GM06990 (cell line): ENCODE measurements at regions not wholly inside any gene's neighbourhood (a gene's known extent, or its start where the extent isn't known, plus 50 kb on each side); places are given as distances from the start of the nearest gene placed in this dataset.

Experiments used
- DNase-seq: peaks from one replicate; pipeline ENCODE4 v3.0.0-alpha.2; 2011; ENCODE audit not compliant: insufficient read length; ENCODE audit errors: extremely low read depth
- H3K27me3 ChIP-seq: replicated peaks from 2 replicates; pipeline ENCODE4 v1.6.0; 2011; ENCODE audit warnings: low read length; ENCODE audit not compliant: control insufficient read depth, insufficient read depth
- H3K36me3 ChIP-seq: 2 replicates; pipeline ENCODE4 v1.5.1; 2011; ENCODE audit warnings: low read length; ENCODE audit not compliant: control insufficient read depth, insufficient read depth
- H3K4me3 ChIP-seq: replicated peaks from 2 replicates; pipeline ENCODE4 v1.5.1; 2011; ENCODE audit warnings: low read depth, mild to moderate bottlenecking, control low read depth, low read length
- CTCF ChIP-seq: IDR thresholded peaks from 2 replicates; pipeline ENCODE4 v1.5.1; 2011; ENCODE audit warnings: low read length, control low read depth, mild to moderate bottlenecking, inconsistent platforms; ENCODE audit not compliant: insufficient read depth, poor library complexity, severe bottlenecking

- Histone ChIP-seq H3K27me3 (no peaks in the 10 kb centered on the region), H3K36me3 (no peaks in the 10 kb centered on the region), H3K4me3 (no peak overlapping the region)
- no peak for TF ChIP-seq CTCF
- no peak for DNase-seq
These were observed 140.8 kb downstream of the IRX1 start for GRCh38 chr5:3736466-3736865.

- Histone ChIP-seq H3K4me3 (no peak overlapping the region), H3K36me3 (no peaks in the 10 kb centered on the region), H3K27me3 (no peaks in the 10 kb centered on the region)
- DNase-seq, result no peak
- no peak for TF ChIP-seq CTCF
These were observed 141.3 kb downstream of the IRX1 start for GRCh38 chr5:3736926-3737325.

GRCh38 chr5:3738919-3739318 lies 143.3 kb downstream of the IRX1 start:
- H3K4me3 ChIP-seq, result no peak overlapping the region
- H3K27me3 ChIP-seq, result no peaks in the 10 kb centered on the region
- TF ChIP-seq CTCF, result no peak

GRCh38 chr5:3740546-3741373 lies 145.1 kb downstream of the IRX1 start:
- Histone ChIP-seq H3K36me3 (no peaks in the 10 kb centered on the region), H3K4me3 (no peak overlapping the region), H3K27me3 (no peaks in the 10 kb centered on the region)
- no peak for DNase-seq
- no peak for TF ChIP-seq CTCF

More at GRCh38 chr5:3738919-3739318, 143.3 kb downstream of the IRX1 start:
- no peaks in the 10 kb centered on the region for H3K36me3 ChIP-seq
- no peak for DNase-seq

DNA sequence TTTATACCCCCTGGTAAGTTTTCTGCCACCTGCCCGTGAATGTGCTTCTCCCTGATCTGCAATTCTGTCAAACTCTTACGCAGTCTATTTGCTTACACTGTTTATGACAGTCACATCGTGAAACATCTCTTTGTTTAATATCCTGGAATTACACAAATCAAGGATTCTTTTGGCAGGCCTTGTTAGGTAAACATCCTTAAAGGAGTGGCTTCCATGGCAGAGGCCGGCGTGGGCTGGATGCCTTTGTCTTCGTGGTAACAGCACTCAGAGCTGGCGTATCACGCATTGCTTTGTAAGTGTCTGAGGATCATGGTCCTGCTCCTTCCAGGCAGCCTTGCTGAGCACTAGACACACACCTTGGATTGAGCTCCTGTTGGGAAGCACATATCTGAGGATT lies 145.7 kb downstream of the IRX1 start:
- no peak for TF ChIP-seq CTCF
- no peak for DNase-seq
- no peaks in the 10 kb centered on the region for H3K27me3 ChIP-seq
- no peaks in the 10 kb centered on the region for H3K36me3 ChIP-seq
- H3K4me3 ChIP-seq, result no peak overlapping the region
